IPS DF 6.9 (cell line): ENCODE measurements at regions not wholly inside any gene's neighbourhood (a gene's known extent, or its start where the extent isn't known, plus 50 kb on each side); places are given as distances from the start of the nearest gene placed in this dataset.

Experiments used
- DNase-seq: peaks from one replicate; pipeline ENCODE4 v3.0.0-alpha.2; 2013; ENCODE audit warnings: low read depth, low spot score
- H3K27ac ChIP-seq: one replicate; pipeline ENCODE4 v1.5.1; 2013; ENCODE audit warnings: low read length, control low read depth
- H3K27me3 ChIP-seq: 2 replicates; pipeline ENCODE4 v1.6.1; 2013; ENCODE audit warnings: mild to moderate bottlenecking, low read length; ENCODE audit not compliant: control insufficient read depth, insufficient read depth
- H3K36me3 ChIP-seq: 2 replicates; pipeline ENCODE4 v1.6.1; 2013; ENCODE audit warnings: low read length; ENCODE audit not compliant: control insufficient read depth, insufficient read depth
- H3K4me1 ChIP-seq: 2 replicates; pipeline ENCODE4 v1.6.1; 2013; ENCODE audit warnings: low read length; ENCODE audit not compliant: control insufficient read depth, insufficient read depth
- H3K4me3 ChIP-seq: 2 replicates; pipeline ENCODE4 v1.5.1; 2013; ENCODE audit warnings: mild to moderate bottlenecking, low read length
- H3K9me3 ChIP-seq: 2 replicates; pipeline ENCODE4 v1.6.1; 2013; ENCODE audit warnings: low read length, inconsistent platforms; ENCODE audit not compliant: control insufficient read depth, insufficient read depth
- WGBS: extraction: QIAGEN DNeasy Blood & Tissue Kit; methylation state at CpG from one replicate; pipeline ENCODE4 v1.1.7; 2013; ENCODE audit warnings: mixed read lengths, missing lambda C conversion rate; ENCODE audit not compliant: insufficient read length, insufficient coverage; 5-methylcytosine and 5-hydroxymethylcytosine counted together

- Histone ChIP-seq H3K4me3 (no peak overlapping the region), H3K27ac (no peak overlapping the region), H3K27me3 (no peaks in the 10 kb centered on the region), H3K9me3 (no peaks in the 10 kb centered on the region), H3K36me3 (no peaks in the 10 kb centered on the region), H3K4me1 (no peaks in the 10 kb centered on the region)
- WGBS, result no CpG with 5 or more reads among the region's 10 CpGs
- no peak for DNase-seq
Observed at GRCh38 chr13:22461854-22462490, 718.8 kb upstream of the SGCG start.

GRCh38 chr13:22463089-22463488 lies 717.7 kb upstream of the SGCG start:
- Histone ChIP-seq H3K27ac (no peak overlapping the region), H3K9me3 (no peaks in the 10 kb centered on the region), H3K4me1 (no peaks in the 10 kb centered on the region), H3K27me3 (no peaks in the 10 kb centered on the region), H3K4me3 (no peak overlapping the region), H3K36me3 (no peaks in the 10 kb centered on the region)
- 100% methylated on average over 1 of the region's 2 CpGs for WGBS
- no peak for DNase-seq

- no peak for DNase-seq
- Histone ChIP-seq H3K27me3 (no peaks in the 10 kb centered on the region), H3K4me1 (no peaks in the 10 kb centered on the region), H3K9me3 (no peaks in the 10 kb centered on the region), H3K27ac (no peak overlapping the region), H3K36me3 (no peaks in the 10 kb centered on the region), H3K4me3 (no peak overlapping the region)
- no CpG with 5 or more reads among the region's 1 CpG for WGBS
Observed at GRCh38 chr13:22468045-22468444, 712.7 kb upstream of the SGCG start.

GRCh38 chr13:22468824-22469223 lies 712.0 kb upstream of the SGCG start:
- no peak overlapping the region for H3K27ac ChIP-seq
- no CpG with 5 or more reads among the region's 4 CpGs for WGBS
- DNase-seq, result no peak
- no peaks in the 10 kb centered on the region for H3K27me3 ChIP-seq
- no peak overlapping the region for H3K4me3 ChIP-seq
- no peaks in the 10 kb centered on the region for H3K9me3 ChIP-seq
- H3K4me1 ChIP-seq, result no peaks in the 10 kb centered on the region
- H3K36me3 ChIP-seq, result no peaks in the 10 kb centered on the region

GRCh38 chr13:22469452-22469851 lies 711.3 kb upstream of the SGCG start:
- no peak for DNase-seq
- no peaks in the 10 kb centered on the region for H3K27me3 ChIP-seq
- H3K4me1 ChIP-seq, result no peaks in the 10 kb centered on the region
- no peak overlapping the region for H3K4me3 ChIP-seq
- H3K27ac ChIP-seq, result no peak overlapping the region
- no peaks in the 10 kb centered on the region for H3K36me3 ChIP-seq
- H3K9me3 ChIP-seq, result no peaks in the 10 kb centered on the region
- no CpG with 5 or more reads among the region's 4 CpGs for WGBS

- H3K4me1 ChIP-seq, result no peaks in the 10 kb centered on the region
- no peaks in the 10 kb centered on the region for H3K27me3 ChIP-seq
- no peak overlapping the region for H3K4me3 ChIP-seq
- no CpG with 5 or more reads among the region's 3 CpGs for WGBS
- H3K27ac ChIP-seq, result no peak overlapping the region
- DNase-seq, result no peak
- no peaks in the 10 kb centered on the region for H3K36me3 ChIP-seq
- no peaks in the 10 kb centered on the region for H3K9me3 ChIP-seq
Observed at GRCh38 chr13:22470075-22470474, 710.7 kb upstream of the SGCG start.

GRCh38 chr13:22482496-22483000 lies 698.2 kb upstream of the SGCG start:
- Histone ChIP-seq H3K27ac (no peak overlapping the region), H3K9me3 (no peaks in the 10 kb centered on the region), H3K27me3 (no peaks in the 10 kb centered on the region), H3K4me1 (no peaks in the 10 kb centered on the region), H3K4me3 (no peak overlapping the region), H3K36me3 (no peaks in the 10 kb centered on the region)
- no peak for DNase-seq
- WGBS, result no CpG with 5 or more reads among the region's 2 CpGs

- Histone ChIP-seq H3K4me1 (no peaks in the 10 kb centered on the region), H3K36me3 (no peaks in the 10 kb centered on the region), H3K4me3 (no peak overlapping the region), H3K27ac (no peak overlapping the region), H3K9me3 (no peaks in the 10 kb centered on the region), H3K27me3 (no peaks in the 10 kb centered on the region)
- WGBS, result no CpG with 5 or more reads among the region's 1 CpG
- no peak for DNase-seq
Observed at GRCh38 chr13:22483276-22483675, 697.5 kb upstream of the SGCG start.

- H3K36me3 ChIP-seq, result no peaks in the 10 kb centered on the region
- no peaks in the 10 kb centered on the region for H3K4me1 ChIP-seq
- H3K27ac ChIP-seq, result no peak overlapping the region
- WGBS, result no CpG with 5 or more reads among the region's 3 CpGs
- DNase-seq, result no peak
- no peaks in the 10 kb centered on the region for H3K9me3 ChIP-seq
- H3K27me3 ChIP-seq, result no peaks in the 10 kb centered on the region
- no peak overlapping the region for H3K4me3 ChIP-seq
Observed at GRCh38 chr13:22486490-22486889, 694.3 kb upstream of the SGCG start.

- H3K9me3 ChIP-seq, result no peaks in the 10 kb centered on the region
- H3K27me3 ChIP-seq, result no peaks in the 10 kb centered on the region
- H3K36me3 ChIP-seq, result no peaks in the 10 kb centered on the region
- no peak overlapping the region for H3K4me3 ChIP-seq
- no peaks in the 10 kb centered on the region for H3K4me1 ChIP-seq
- H3K27ac ChIP-seq, result no peak overlapping the region
- no peak for DNase-seq
Observed at GRCh38 chr13:22487932-22488331, 692.8 kb upstream of the SGCG start.

- no peaks in the 10 kb centered on the region for H3K36me3 ChIP-seq
- H3K4me1 ChIP-seq, result no peaks in the 10 kb centered on the region
- no peak overlapping the region for H3K27ac ChIP-seq
- no peaks in the 10 kb centered on the region for H3K27me3 ChIP-seq
- WGBS, result no CpG with 5 or more reads among the region's 2 CpGs
- no peak overlapping the region for H3K4me3 ChIP-seq
- DNase-seq, result no peak
- H3K9me3 ChIP-seq, result no peaks in the 10 kb centered on the region
Observed at GRCh38 chr13:22489771-22490170, 691.0 kb upstream of the SGCG start.
